ENCODE measurements at regions not wholly inside any gene's neighbourhood (a gene's known extent, or its start where the extent isn't known, plus 50 kb on each side); places are given as distances from the start of the nearest gene placed in this dataset.
"Not testable (repeated sequence)": the region's sequence is repeated elsewhere in the genome, so short reads cannot be mapped to it uniquely, and the experiment has no call there.

GRCh38 chrY:18669790-18670189, 103.7 kb downstream of the HSFY2 start:
- no peaks in the 10 kb centered on the region for H3K36me3 ChIP-seq
- TF ChIP-seq CTCF (IDR thresholded peaks at IDR 0.05) (peak in 1 of 3 donors; percentile 23), POLR2AphosphoS5 (IDR thresholded peaks at IDR 0.05) (no peak)
- H3K4me1 ChIP-seq, result no peaks in the 10 kb centered on the region
- no peak for DNase-seq (ENCODE audit: low spot score in 2 of 2)
- no peak overlapping the region for H3K27ac ChIP-seq
- no peaks in the 10 kb centered on the region for H3K27me3 ChIP-seq
- H3K9me3 ChIP-seq, result no peaks in the 10 kb centered on the region
- intact Hi-C loops (cut with DNase I; ENCODE audit: low total_unique reads), result no loop called here
- no peak overlapping the region for H3K4me3 ChIP-seq

- Histone ChIP-seq H3K27me3 (no peaks in the 10 kb centered on the region), H3K4me1 (no peaks in the 10 kb centered on the region), H3K4me3 (no peak overlapping the region), H3K27ac (no peak overlapping the region), H3K9me3 (no peaks in the 10 kb centered on the region), H3K36me3 (no peaks in the 10 kb centered on the region)
- intact Hi-C loops (cut with DNase I; ENCODE audit: low total_unique reads), result no loop called here
- TF ChIP-seq POLR2AphosphoS5 (IDR thresholded peaks at IDR 0.05), result no peak
- TF ChIP-seq POLR2A (IDR thresholded peaks at IDR 0.05), result no peak
- TF ChIP-seq CTCF (IDR thresholded peaks at IDR 0.05), result no peak
- no peak for DNase-seq (ENCODE audit: low spot score in 2 of 2)
Measured at GRCh38 chrY:18671970-18672369, 101.6 kb downstream of the HSFY2 start.

GRCh38 chrY:18686027-18686426, 87.5 kb downstream of the HSFY2 start:
- DNase-seq (ENCODE audit: low spot score in 2 of 2), result not testable (repeated sequence)

GRCh38 chrY:18688362-18688761, 85.2 kb downstream of the HSFY2 start:
- H3K9me3 ChIP-seq; DNase-seq (ENCODE audit: low spot score in 2 of 2); H3K36me3 ChIP-seq; intact Hi-C loops (cut with DNase I; ENCODE audit: low total_unique reads); H3K27me3 ChIP-seq; H3K4me1 ChIP-seq; H3K27ac ChIP-seq; H3K4me3 ChIP-seq: not testable (repeated sequence)

More at GRCh38 chrY:18686027-18686426, 87.5 kb downstream of the HSFY2 start:
- H3K4me1 ChIP-seq; H3K27me3 ChIP-seq; H3K9me3 ChIP-seq; H3K27ac ChIP-seq; intact Hi-C loops (cut with DNase I; ENCODE audit: low total_unique reads); H3K4me3 ChIP-seq; H3K36me3 ChIP-seq: not testable (repeated sequence)

GRCh38 chrY:18689420-18689819, 84.1 kb downstream of the HSFY2 start:
- H3K4me1 ChIP-seq; H3K36me3 ChIP-seq; H3K9me3 ChIP-seq; intact Hi-C loops (cut with DNase I; ENCODE audit: low total_unique reads); H3K4me3 ChIP-seq; H3K27me3 ChIP-seq; H3K27ac ChIP-seq; DNase-seq (ENCODE audit: low spot score in 2 of 2): not testable (repeated sequence)

- DNase-seq (ENCODE audit: low spot score in 2 of 2); H3K27ac ChIP-seq; intact Hi-C loops (cut with DNase I; ENCODE audit: low total_unique reads); H3K27me3 ChIP-seq; H3K36me3 ChIP-seq; H3K4me1 ChIP-seq; H3K9me3 ChIP-seq; H3K4me3 ChIP-seq: not testable (repeated sequence)
Measured at GRCh38 chrY:18689890-18690593, 83.5 kb downstream of the HSFY2 start.

GRCh38 chrY:18696788-18697187, 76.7 kb downstream of the HSFY2 start:
- H3K27me3 ChIP-seq; H3K27ac ChIP-seq; H3K4me1 ChIP-seq; intact Hi-C loops (cut with DNase I; ENCODE audit: low total_unique reads); DNase-seq (ENCODE audit: low spot score in 2 of 2); H3K9me3 ChIP-seq; H3K4me3 ChIP-seq; H3K36me3 ChIP-seq: not testable (repeated sequence)

- H3K4me1 ChIP-seq; intact Hi-C loops (cut with DNase I; ENCODE audit: low total_unique reads); DNase-seq (ENCODE audit: low spot score in 2 of 2); H3K9me3 ChIP-seq; H3K4me3 ChIP-seq; H3K27ac ChIP-seq; H3K27me3 ChIP-seq; H3K36me3 ChIP-seq: not testable (repeated sequence)
Measured at GRCh38 chrY:18704198-18704597, 69.3 kb downstream of the HSFY2 start.

- H3K4me1 ChIP-seq; H3K27me3 ChIP-seq; H3K27ac ChIP-seq; H3K36me3 ChIP-seq; H3K4me3 ChIP-seq; H3K9me3 ChIP-seq; DNase-seq (ENCODE audit: low spot score in 2 of 2); intact Hi-C loops (cut with DNase I; ENCODE audit: low total_unique reads): not testable (repeated sequence)
Measured at GRCh38 chrY:18711785-18712184, 61.8 kb downstream of the HSFY2 start.

GRCh38 chrY:18713760-18714159, 59.8 kb downstream of the HSFY2 start:
- H3K9me3 ChIP-seq; DNase-seq (ENCODE audit: low spot score in 2 of 2); intact Hi-C loops (cut with DNase I; ENCODE audit: low total_unique reads); H3K27ac ChIP-seq; H3K36me3 ChIP-seq; H3K4me1 ChIP-seq; H3K27me3 ChIP-seq; H3K4me3 ChIP-seq: not testable (repeated sequence)

GRCh38 chrY:18718714-18719113, 54.8 kb downstream of the HSFY2 start:
- H3K27ac ChIP-seq; H3K36me3 ChIP-seq; H3K27me3 ChIP-seq; H3K9me3 ChIP-seq; H3K4me3 ChIP-seq; DNase-seq (ENCODE audit: low spot score in 2 of 2); intact Hi-C loops (cut with DNase I; ENCODE audit: low total_unique reads); H3K4me1 ChIP-seq: not testable (repeated sequence)

- H3K4me1 ChIP-seq; H3K36me3 ChIP-seq; H3K27ac ChIP-seq; H3K4me3 ChIP-seq; intact Hi-C loops (cut with DNase I; ENCODE audit: low total_unique reads); DNase-seq (ENCODE audit: low spot score in 2 of 2); H3K9me3 ChIP-seq; H3K27me3 ChIP-seq: not testable (repeated sequence)
Measured at GRCh38 chrY:18720395-18720794, 53.1 kb downstream of the HSFY2 start.

Data from breast epithelium (tissue), 4 donors.